Hepatocyte (in vitro differentiated cells): ENCODE measurements at regions not wholly inside any gene's neighbourhood (a gene's known extent, or its start where the extent isn't known, plus 50 kb on each side); places are given as distances from the start of the nearest gene placed in this dataset.

Experiments used
- DNase-seq: peaks from one replicate; pipeline ENCODE4 v3.0.0-alpha.2; 2016; ENCODE audit warnings: low spot score
- H2AFZ ChIP-seq: fragments of 200-600 bp; sonication (generic); 2 replicates; pipeline ENCODE4 v1.6.0; 2016; ENCODE audit warnings: antibody characterized with exemption, mild to moderate bottlenecking
- H3K27ac ChIP-seq: fragments of 200-600 bp; sonication (generic); 2 replicates; pipeline ENCODE4 v1.5.1; 2016; ENCODE audit warnings: mild to moderate bottlenecking
- H3K27me3 ChIP-seq: fragments of 200-600 bp; sonication (generic); 2 replicates; pipeline ENCODE4 v1.6.1; 2016
- H3K36me3 ChIP-seq: fragments of 200-600 bp; sonication (generic); replicated peaks from 2 replicates; pipeline ENCODE4 v1.5.1; 2016; ENCODE audit warnings: low read depth; ENCODE audit not compliant: insufficient read depth
- H3K4me1 ChIP-seq: fragments of 200-600 bp; sonication (generic); 2 replicates; pipeline ENCODE4 v1.5.1; 2016; ENCODE audit warnings: mild to moderate bottlenecking, moderate library complexity; ENCODE audit not compliant: insufficient read depth
- H3K4me2 ChIP-seq: fragments of 200-600 bp; sonication (generic); 2 replicates; pipeline ENCODE4 v1.6.0; 2016
- H3K4me3 ChIP-seq: fragments of 200-600 bp; sonication (generic); 2 replicates; pipeline ENCODE4 v1.5.1; 2016; ENCODE audit warnings: mild to moderate bottlenecking
- H3K79me2 ChIP-seq: fragments of 200-600 bp; sonication (generic); 2 replicates; pipeline ENCODE4 v1.6.0; 2017; ENCODE audit warnings: mild to moderate bottlenecking
- H3K9me2 ChIP-seq: fragments of 200-600 bp; sonication (generic); replicated peaks from 2 replicates; pipeline ENCODE4 v1.6.0; 2017; ENCODE audit warnings: mild to moderate bottlenecking; ENCODE audit not compliant: insufficient read depth
- H3K9me3 ChIP-seq: fragments of 200-600 bp; sonication (generic); 2 replicates; pipeline ENCODE4 v1.5.1; 2016; ENCODE audit warnings: low read depth, mild to moderate bottlenecking
- H4K20me1 ChIP-seq: fragments of 200-600 bp; sonication (generic); 2 replicates; pipeline ENCODE4 v1.6.0; 2016; ENCODE audit warnings: mild to moderate bottlenecking; ENCODE audit not compliant: insufficient read depth, poor library complexity, severe bottlenecking
- CTCF ChIP-seq: fragments of 200-600 bp; sonication (generic); IDR thresholded peaks from 2 replicates; pipeline ENCODE4 v1.5.1; 2016; ENCODE audit warnings: antibody characterized with exemption, mild to moderate bottlenecking; ENCODE audit not compliant: poor library complexity
- EZH2 ChIP-seq: fragments of 200-600 bp; sonication (generic); IDR thresholded peaks from 2 replicates; pipeline ENCODE4 v1.6.1; 2016; ENCODE audit warnings: antibody characterized with exemption, mild to moderate bottlenecking, borderline replicate concordance
- EZH2phosphoT487 ChIP-seq: fragments of 200-600 bp; sonication (generic); IDR thresholded peaks from one replicate; pipeline ENCODE4 v1.6.1; 2018; ENCODE audit warnings: antibody characterized with exemption, mild to moderate bottlenecking, low read depth, moderate library complexity; ENCODE audit not compliant: unreplicated experiment, severe bottlenecking
- WGBS: methylation state at CpG from one replicate; pipeline ENCODE4 v1.1.6; 2016; ENCODE audit warnings: low lambda C conversion rate; ENCODE audit errors: missing lambda C conversion rate; 5-methylcytosine and 5-hydroxymethylcytosine counted together

DNA sequence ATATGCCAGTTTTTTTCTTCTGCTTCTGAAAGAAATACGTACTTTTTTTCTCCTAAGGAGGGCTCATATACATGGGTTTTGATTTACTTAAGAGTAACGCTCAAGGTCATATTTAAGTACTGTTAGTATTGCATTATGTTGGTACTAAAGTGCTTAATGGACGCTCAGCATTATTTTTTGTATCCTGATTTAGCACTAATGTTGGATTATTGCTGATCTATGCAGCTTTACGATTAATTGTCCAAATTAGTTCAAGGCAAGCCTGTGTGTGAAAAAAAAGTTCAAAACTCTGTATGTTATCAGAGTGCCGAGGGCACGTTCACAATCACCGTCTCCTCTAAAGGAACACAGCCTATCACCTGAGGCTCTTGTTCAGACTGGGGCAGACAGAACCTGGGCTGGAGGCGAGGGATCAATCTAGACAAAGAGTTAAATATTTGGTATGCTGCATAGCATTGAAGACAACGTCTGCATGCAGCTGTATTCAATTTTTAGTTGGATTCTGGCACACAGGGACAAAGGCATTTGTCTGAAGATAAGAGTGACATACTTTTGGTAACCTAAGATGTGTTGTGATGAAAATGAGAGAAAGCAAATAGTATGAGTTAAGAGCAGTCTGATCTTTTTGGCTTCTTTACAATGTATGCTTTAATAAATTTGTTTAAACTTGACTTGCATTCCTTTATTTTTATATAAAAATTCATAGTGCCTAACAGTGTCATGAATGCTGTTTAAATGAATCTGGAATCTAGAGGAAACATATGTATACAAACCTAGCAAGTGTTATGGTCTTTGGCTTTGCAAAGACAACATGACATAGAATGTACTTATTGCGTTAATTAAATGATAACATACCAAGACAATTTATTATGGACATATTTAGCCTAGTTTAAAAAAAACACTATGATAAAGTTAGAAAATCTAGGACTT is 341.2 kb downstream of the SAMD5 start:
- DNase-seq: no peak
- H3K9me3 ChIP-seq: no peaks in the 10 kb centered on the region
- WGBS: 47% methylated on average over 10 of the region's 10 CpGs

GRCh38 chr6:147852772-147853171 is 344.3 kb downstream of the SAMD5 start:
- Histone ChIP-seq H3K27me3 (no peaks in the 10 kb centered on the region), H3K9me3 (no peaks in the 10 kb centered on the region), H4K20me1 (no peaks in the 10 kb centered on the region), H3K27ac (no peak overlapping the region), H2AFZ (no peak overlapping the region), H3K9me2 (no peaks in the 10 kb centered on the region), H3K4me1 (peaks cover 11% of the 10 kb centered on the region), H3K36me3 (no peaks in the 10 kb centered on the region), H3K4me2 (no peak overlapping the region), H3K4me3 (no peak overlapping the region), H3K79me2 (no peaks in the 10 kb centered on the region)
- TF ChIP-seq EZH2phosphoT487 (no peak), CTCF (no peak), EZH2 (no peak)
- WGBS: 82% methylated on average over 2 of the region's 2 CpGs
- no peak for DNase-seq

More for the DNA sequence above, 341.2 kb downstream of the SAMD5 start:
- no peaks in the 10 kb centered on the region for H3K9me2 ChIP-seq
- H2AFZ ChIP-seq: no peak overlapping the region
- H3K36me3 ChIP-seq: no peaks in the 10 kb centered on the region
- H3K79me2 ChIP-seq: no peaks in the 10 kb centered on the region
- no peaks in the 10 kb centered on the region for H4K20me1 ChIP-seq
- peaks cover 11% of the 10 kb centered on the region for H3K4me1 ChIP-seq
- peak overlapping the region; percentile 12 for H3K4me2 ChIP-seq
- H3K4me3 ChIP-seq: no peak overlapping the region
- H3K27me3 ChIP-seq: no peaks in the 10 kb centered on the region
- TF ChIP-seq EZH2phosphoT487 (no peak), CTCF (no peak), EZH2 (no peak)
- H3K27ac ChIP-seq: no peak overlapping the region

DNA sequence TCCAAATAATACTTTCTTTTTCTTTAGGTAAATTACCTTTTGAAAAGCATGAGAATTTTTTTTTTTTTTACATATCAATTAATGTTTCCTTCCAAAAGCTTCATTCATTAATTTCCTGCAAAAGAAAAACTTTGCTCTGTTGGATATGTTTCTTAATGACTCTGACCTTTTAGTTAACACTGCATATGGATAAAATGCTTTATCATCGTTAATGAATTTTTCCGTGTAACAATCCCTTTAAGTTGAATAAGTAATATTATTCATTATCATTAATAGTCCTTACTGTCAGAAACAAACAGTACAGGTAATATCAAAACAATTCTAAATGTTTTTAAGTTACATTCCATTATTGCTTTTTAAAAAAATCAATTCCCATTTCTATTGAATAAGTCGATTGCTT is 345.1 kb downstream of the SAMD5 start:
- H3K27me3 ChIP-seq: no peaks in the 10 kb centered on the region
- no peak overlapping the region for H3K4me2 ChIP-seq
- H3K36me3 ChIP-seq: no peaks in the 10 kb centered on the region
- H3K79me2 ChIP-seq: no peaks in the 10 kb centered on the region
- H2AFZ ChIP-seq: no peak overlapping the region
- no peaks in the 10 kb centered on the region for H3K9me3 ChIP-seq
- no peak overlapping the region for H3K4me3 ChIP-seq
- H4K20me1 ChIP-seq: no peaks in the 10 kb centered on the region
- 96% methylated on average over 3 of the region's 3 CpGs for WGBS
- H3K4me1 ChIP-seq: peaks cover 11% of the 10 kb centered on the region
- H3K27ac ChIP-seq: no peak overlapping the region
- TF ChIP-seq EZH2: no peak
- no peak for TF ChIP-seq EZH2phosphoT487
- no peak for TF ChIP-seq CTCF
- H3K9me2 ChIP-seq: no peaks in the 10 kb centered on the region
- no peak for DNase-seq
